Prostate gland (tissue), 2 donors: ENCODE measurements at regions not wholly inside any gene's neighbourhood (a gene's known extent, or its start where the extent isn't known, plus 50 kb on each side); places are given as distances from the start of the nearest gene placed in this dataset.

ENCODE experiments used
- CTCF ChIP-seq, 4 experiments: fragments of 200-600 bp in 2 of 4; fragments of 450-650 bp in 2 of 4; sonication (generic) in 2 of 4; IDR thresholded peaks; 1 replicate in 3 of 4; 2 replicates in 1 of 4; pipeline ENCODE4 v1.5.1; 2016 to 2019; ENCODE audit warnings: antibody characterized with exemption in 4 of 4, mild to moderate bottlenecking in 2 of 4, moderate library complexity in 2 of 4
- POLR2A ChIP-seq: fragments of 450-650 bp; IDR thresholded peaks from one replicate; pipeline ENCODE4 v1.6.1; 2016; ENCODE audit warnings: antibody characterized with exemption, mild to moderate bottlenecking

DNA sequence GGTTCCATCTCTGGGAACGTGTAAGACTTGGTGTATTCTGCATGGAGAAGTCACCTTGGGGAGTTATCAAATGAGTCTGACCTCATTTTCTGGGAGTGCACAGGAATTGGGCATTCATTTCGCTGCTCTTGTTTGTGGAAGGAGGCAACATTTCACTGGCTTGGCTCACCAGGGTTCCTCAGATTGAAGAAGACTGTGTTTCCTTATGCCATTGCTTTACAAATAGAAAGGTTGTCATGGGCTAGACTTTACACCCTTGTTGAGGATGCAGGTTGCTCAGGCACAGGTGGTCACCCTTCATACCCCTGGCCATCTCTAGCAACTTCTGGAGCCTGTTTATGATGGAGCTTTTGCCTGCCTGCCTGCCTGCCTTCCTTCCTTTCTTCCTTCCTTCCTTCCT, 114.4 kb downstream of the AASDH start:
- no peak for TF ChIP-seq CTCF (IDR thresholded peaks at IDR 0.05)
- no peak for TF ChIP-seq POLR2A
